Cardiac fibroblast (primary cell): ENCODE measurements at regions not wholly inside any gene's neighbourhood (a gene's known extent, or its start where the extent isn't known, plus 50 kb on each side); places are given as distances from the start of the nearest gene placed in this dataset.

Experiments used
- DNase-seq, 2 donors: peaks; one replicate each; pipeline versions ENCODE4 v3.0.0 to v3.0.0-alpha.2; 2010; ENCODE audit warnings: low read depth in 2 of 2
- H3K4me3 ChIP-seq, 2 donors: replicated peaks in 1 of 2; 1 replicate in 1 of 2; 2 replicates in 1 of 2; pipeline ENCODE4 v1.5.1; 2011; ENCODE audit warnings: low read depth in 2 of 2, low read length in 2 of 2, mild to moderate bottlenecking in 2 of 2, moderate library complexity in 1 of 2
- CTCF ChIP-seq: IDR thresholded peaks from one replicate; pipeline ENCODE4 v1.5.1; 2011; ENCODE audit warnings: low read depth, mild to moderate bottlenecking, low read length, inconsistent platforms

- no peak overlapping the region for H3K4me3 ChIP-seq
- no peak for TF ChIP-seq CTCF
- no peak for DNase-seq
Observed at GRCh38 chr12:111250251-111250881, 118.5 kb downstream of the PHETA1 start.

- TF ChIP-seq CTCF: no peak
- no peak for DNase-seq
- no peak overlapping the region for H3K4me3 ChIP-seq
Observed at GRCh38 chr12:111249757-111250156, 119.1 kb downstream of the PHETA1 start.

- TF ChIP-seq CTCF: no peak
- no peak overlapping the region for H3K4me3 ChIP-seq
- DNase-seq: peak; percentile 3 to 58
Observed at GRCh38 chr12:111249018-111249370, 119.9 kb downstream of the PHETA1 start.

- no peak for TF ChIP-seq CTCF
- peak; percentile 10 to 31 for DNase-seq
- no peak overlapping the region for H3K4me3 ChIP-seq
Observed at GRCh38 chr12:111248236-111249017, 120.5 kb downstream of the PHETA1 start.

GRCh38 chr12:111247083-111247783, 121.7 kb downstream of the PHETA1 start:
- no peak for DNase-seq
- no peak for TF ChIP-seq CTCF
- H3K4me3 ChIP-seq: no peak overlapping the region

- DNase-seq: no peak
- TF ChIP-seq CTCF: no peak
- no peak overlapping the region for H3K4me3 ChIP-seq
Observed at GRCh38 chr12:111246477-111247011, 122.4 kb downstream of the PHETA1 start.
